Sigmoid colon (tissue), 4 donors: ENCODE measurements at regions not wholly inside any gene's neighbourhood (a gene's known extent, or its start where the extent isn't known, plus 50 kb on each side); places are given as distances from the start of the nearest gene placed in this dataset.

Experiments
- CTCF ChIP-seq, 4 experiments: fragments of 450-650 bp in 3 of 4; fragments of 200-600 bp in 1 of 4; IDR thresholded peaks; one replicate each; pipeline ENCODE4 v1.5.1; 2016 to 2019; ENCODE audit warnings: antibody characterized with exemption in 4 of 4, mild to moderate bottlenecking in 3 of 4, moderate library complexity in 2 of 4
- EP300 ChIP-seq, 4 donors: sonication (generic); formaldehyde crosslinking; IDR thresholded peaks; one replicate each; pipeline ENCODE4 v1.6.1; 2017; ENCODE audit warnings: antibody characterized with exemption in 4 of 4
- POLR2A ChIP-seq, 2 donors: fragments of 450-650 bp; IDR thresholded peaks; one replicate each; pipeline ENCODE4 v1.6.1; 2016; ENCODE audit warnings: antibody characterized with exemption in 2 of 2, mild to moderate bottlenecking in 2 of 2, moderate library complexity in 2 of 2
- POLR2AphosphoS5 ChIP-seq, 4 donors: sonication (generic); formaldehyde crosslinking; IDR thresholded peaks; one replicate each; pipeline ENCODE4 v1.6.1; 2017; ENCODE audit warnings: antibody characterized with exemption in 4 of 4

GRCh38 chr15:62452026-62452425, 286.9 kb upstream of the C2CD4B start:
- no peak for TF ChIP-seq CTCF (IDR thresholded peaks at IDR 0.05)
- TF ChIP-seq POLR2A (IDR thresholded peaks at IDR 0.05): no peak
- TF ChIP-seq EP300 (IDR thresholded peaks at IDR 0.05): no peak
- no peak for TF ChIP-seq POLR2AphosphoS5 (IDR thresholded peaks at IDR 0.05)
